Fibroblast of pulmonary artery (primary cell): ENCODE measurements at regions not wholly inside any gene's neighbourhood (a gene's known extent, or its start where the extent isn't known, plus 50 kb on each side); places are given as distances from the start of the nearest gene placed in this dataset.
"Not testable (repeated sequence)": the region's sequence is repeated elsewhere in the genome, so short reads cannot be mapped to it uniquely, and the experiment has no call there.

Experiments used
- DNase-seq: peaks from one replicate; pipeline ENCODE4 v3.0.0-alpha.2; 2010; ENCODE audit warnings: low read depth
- H3K4me3 ChIP-seq: replicated peaks from 2 replicates; pipeline ENCODE4 v1.5.1; 2011; ENCODE audit warnings: low read depth, mild to moderate bottlenecking, control low read depth, low read length, moderate library complexity
- CTCF ChIP-seq: IDR thresholded peaks from 2 replicates; pipeline ENCODE4 v1.5.1; 2011; ENCODE audit warnings: mild to moderate bottlenecking, control low read depth, low read length, inconsistent platforms; ENCODE audit errors: missing control alignments

DNA sequence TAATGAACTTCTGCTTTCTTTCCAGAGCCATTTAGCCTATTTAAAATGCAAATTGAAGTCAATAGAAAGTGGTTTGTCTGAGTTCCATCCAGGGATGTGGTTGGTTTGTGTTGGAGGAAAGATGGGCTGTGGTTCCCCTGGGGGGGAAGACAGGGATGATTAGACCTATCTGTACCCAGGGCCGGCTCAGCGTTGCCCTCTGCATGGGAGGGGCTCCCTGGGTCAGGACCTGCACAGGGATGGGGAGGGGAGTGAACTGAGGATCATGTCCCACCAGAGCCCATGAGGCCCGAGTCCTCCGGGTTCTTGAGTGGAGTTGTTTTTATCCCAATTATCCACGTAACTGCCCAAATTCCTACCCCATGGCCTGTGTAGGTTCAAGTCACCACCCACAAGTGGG lies 76.9 kb upstream of the SFSWAP start:
- no peak for DNase-seq
- no peak for TF ChIP-seq CTCF
- H3K4me3 ChIP-seq, result no peak overlapping the region

DNA sequence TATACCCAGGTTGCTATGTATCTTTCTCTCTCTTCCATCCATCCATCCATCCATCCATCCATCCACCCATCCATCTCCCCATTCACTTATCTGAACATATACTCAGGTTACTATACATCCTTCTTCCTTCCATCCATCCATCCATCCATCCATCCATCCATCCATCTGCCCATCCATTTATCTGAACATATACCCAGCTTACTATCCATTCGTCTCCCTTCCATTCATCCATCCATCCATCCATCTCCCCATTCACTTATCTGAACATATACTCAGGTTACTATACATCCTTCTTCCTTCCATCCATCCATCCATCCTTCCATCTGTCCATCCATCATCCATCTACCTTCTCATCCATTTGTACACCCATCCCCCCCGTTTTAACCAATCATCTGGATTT lies 75.9 kb upstream of the SFSWAP start:
- not testable (repeated sequence) for H3K4me3 ChIP-seq, DNase-seq

GRCh38 chr12:131635491-131636122 lies 75.3 kb upstream of the SFSWAP start:
- no peak for DNase-seq
- no peak for TF ChIP-seq CTCF
- no peak overlapping the region for H3K4me3 ChIP-seq

GRCh38 chr12:131636266-131636665 lies 74.6 kb upstream of the SFSWAP start:
- H3K4me3 ChIP-seq, result no peak overlapping the region
- DNase-seq, result no peak
- no peak for TF ChIP-seq CTCF

DNA sequence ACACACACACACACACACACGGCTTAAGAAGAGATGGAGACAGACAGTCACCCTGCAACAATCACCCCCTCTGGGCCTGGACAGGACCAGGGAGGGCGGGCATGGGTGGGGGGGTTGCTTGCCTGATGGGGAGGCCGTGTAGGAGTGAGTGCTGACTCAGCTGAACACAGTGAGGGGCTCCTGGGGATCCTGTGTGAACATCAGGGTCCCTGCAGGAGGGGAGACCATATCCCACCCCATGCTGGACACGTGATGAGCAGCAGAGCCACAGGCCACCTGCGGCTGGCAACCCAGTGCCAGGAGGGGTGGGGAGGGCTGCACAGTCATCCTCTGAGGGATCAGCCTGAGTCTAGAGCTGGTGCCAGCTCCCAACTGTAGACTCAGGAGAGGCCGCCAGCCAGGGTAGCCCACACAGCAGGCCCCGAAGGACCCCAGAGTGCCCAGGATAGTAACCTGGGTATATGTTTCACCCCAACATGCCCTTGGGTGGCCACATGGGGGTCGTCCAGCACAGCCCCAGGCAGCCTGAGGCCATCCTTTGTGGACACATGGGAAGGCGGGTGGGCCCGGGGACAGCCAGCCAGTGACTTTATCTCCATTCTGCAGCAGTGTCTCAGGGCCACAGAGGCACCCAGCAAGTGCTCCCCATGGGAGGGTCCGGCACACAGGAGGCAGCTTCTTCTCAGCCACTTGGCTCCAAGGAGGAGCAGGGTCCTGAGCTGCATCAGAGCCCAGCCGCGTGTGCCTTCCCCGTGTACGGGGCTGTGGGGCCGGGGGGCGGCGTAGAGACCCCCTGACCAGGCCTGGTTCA lies 73.7 kb upstream of the SFSWAP start:
- no peak for TF ChIP-seq CTCF
- no peak for DNase-seq

GRCh38 chr12:131637986-131638385 lies 72.9 kb upstream of the SFSWAP start:
- no peak overlapping the region for H3K4me3 ChIP-seq
- no peak for DNase-seq
- no peak for TF ChIP-seq CTCF

More for the DNA sequence above, 73.7 kb upstream of the SFSWAP start:
- no peak overlapping the region for H3K4me3 ChIP-seq

- TF ChIP-seq CTCF, result no peak
- H3K4me3 ChIP-seq, result no peak overlapping the region
- no peak for DNase-seq
These were observed 71.5 kb upstream of the SFSWAP start for GRCh38 chr12:131639270-131639940.
